Keratinocyte (primary cell): ENCODE measurements at regions not wholly inside any gene's neighbourhood (a gene's known extent, or its start where the extent isn't known, plus 50 kb on each side); places are given as distances from the start of the nearest gene placed in this dataset.
A peak's percentile ranks its signal among the peaks of the same experiment; 100 is the strongest.

ENCODE experiments used
- DNase-seq: peaks from one replicate; pipeline ENCODE4 v3.0.0-alpha.2; 2011; ENCODE audit warnings: low read depth, missing footprints, low spot score
- FAIRE-seq: peaks from 2 replicates; lab custom pipeline; 2011; peaks lifted over from hg19 to GRCh38; lab: Jason Lieb, UNC
- H2AFZ ChIP-seq: 2 replicates; pipeline ENCODE4 v1.6.0; 2012; ENCODE audit warnings: low read length, control low read depth, inconsistent platforms; ENCODE audit not compliant: control insufficient read depth
- H3K27ac ChIP-seq: 2 replicates; pipeline ENCODE4 v1.5.1; 2011; ENCODE audit warnings: low read length; ENCODE audit not compliant: control insufficient read depth, insufficient read depth
- H3K27me3 ChIP-seq: 3 replicates; pipeline ENCODE4 v1.6.0; 2011; ENCODE audit warnings: low read length; ENCODE audit not compliant: control insufficient read depth, insufficient read depth; ENCODE audit errors: extremely low read depth
- H3K36me3 ChIP-seq, 2 experiments: 2 replicates in 1 of 2; 3 replicates in 1 of 2; pipeline ENCODE4 v1.5.1; 2011; ENCODE audit warnings: low read length in 2 of 2, mild to moderate bottlenecking in 1 of 2; ENCODE audit not compliant: control insufficient read depth in 2 of 2, insufficient read depth in 2 of 2; ENCODE audit errors: extremely low read depth in 1 of 2
- H3K4me1 ChIP-seq: 3 replicates; pipeline ENCODE4 v1.5.1; 2011; ENCODE audit warnings: low read length; ENCODE audit not compliant: control insufficient read depth, insufficient read depth; ENCODE audit errors: extremely low read depth
- H3K4me2 ChIP-seq: 3 replicates; pipeline ENCODE4 v1.6.0; 2011; ENCODE audit warnings: low read depth, low read length; ENCODE audit not compliant: control insufficient read depth, insufficient read depth; ENCODE audit errors: extremely low read depth
- H3K4me3 ChIP-seq, 3 experiments: fragments of 200-600 bp in 1 of 3; sonication (generic) in 1 of 3; 2 replicates in 2 of 3; 3 replicates in 1 of 3; pipeline ENCODE4 v1.5.1; 2011 to 2016; ENCODE audit warnings: low read length in 3 of 3, mild to moderate bottlenecking in 3 of 3, control low read depth in 2 of 3, inconsistent platforms in 1 of 3, low read depth in 1 of 3, mixed read lengths in 1 of 3, mixed run types in 1 of 3, moderate library complexity in 1 of 3; ENCODE audit not compliant: control insufficient read depth in 2 of 3, insufficient read depth in 2 of 3; ENCODE audit errors: extremely low read depth in 1 of 3
- H3K79me2 ChIP-seq: 2 replicates; pipeline ENCODE4 v1.6.0; 2012; ENCODE audit warnings: low read length; ENCODE audit not compliant: control insufficient read depth, insufficient read depth
- H3K9ac ChIP-seq: 3 replicates; pipeline ENCODE4 v1.6.0; 2011; ENCODE audit warnings: low read length; ENCODE audit not compliant: control insufficient read depth, insufficient read depth; ENCODE audit errors: extremely low read depth
- H3K9me1 ChIP-seq: 3 replicates; pipeline ENCODE4 v1.6.0; 2011; ENCODE audit warnings: low read length; ENCODE audit not compliant: control insufficient read depth, insufficient read depth; ENCODE audit errors: extremely low read depth
- H3K9me3 ChIP-seq: 2 replicates; pipeline ENCODE4 v1.5.1; 2012; ENCODE audit warnings: low read depth, low read length; ENCODE audit not compliant: control insufficient read depth
- H4K20me1 ChIP-seq: 3 replicates; pipeline ENCODE4 v1.6.0; 2011; ENCODE audit warnings: low read length; ENCODE audit not compliant: control insufficient read depth, insufficient read depth; ENCODE audit errors: extremely low read depth
- CTCF ChIP-seq, 3 experiments: IDR thresholded peaks in 1 of 3; conservative IDR thresholded peaks in 1 of 3; optimal IDR thresholded peaks in 1 of 3; 2 replicates in 2 of 3; 3 replicates in 1 of 3; pipeline versions ENCODE3 to v1.5.1; 2011; ENCODE audit warnings: low read length in 3 of 3, mild to moderate bottlenecking in 3 of 3, moderate library complexity in 2 of 3, control low read depth in 1 of 3, inconsistent platforms in 1 of 3; ENCODE audit not compliant: insufficient read depth in 2 of 3; ENCODE audit errors: extremely low read depth in 1 of 3
- EZH2 ChIP-seq: IDR thresholded peaks from one replicate; pipeline ENCODE4 v1.6.1; 2012; ENCODE audit warnings: inconsistent platforms, mild to moderate bottlenecking, low read length, moderate library complexity
- dilution Hi-C: fragments of 300-500 bp; cut with MboI; formaldehyde crosslinking; loops from one replicate; pipeline ENCODE4 v1.7.0; 2020; ENCODE audit warnings: low sequenced_read_pairs; ENCODE audit not compliant: extremely low pct_ligation_motif_present

- DNase-seq (no peak), FAIRE-seq (peak; percentile 36)
- no peak for TF ChIP-seq CTCF (optimal IDR thresholded peaks at IDR 0.05 in 1 of 3, IDR thresholded peaks at IDR 0.05 in 1 of 3, conservative IDR thresholded peaks at IDR 0.05 in 1 of 3; ENCODE audit: extremely low read depth in 1 of 3, insufficient read depth in 2 of 3, low read length in 3 of 3)
- Histone ChIP-seq H3K4me3 (no peak overlapping the region), H4K20me1 (no peaks in the 10 kb centered on the region), H3K9ac (no peak overlapping the region), H3K79me2 (no peaks in the 10 kb centered on the region), H3K27ac (no peak overlapping the region), H3K9me1 (no peaks in the 10 kb centered on the region), H3K9me3 (no peaks in the 10 kb centered on the region), H3K27me3 (no peaks in the 10 kb centered on the region), H3K4me2 (no peak overlapping the region), H3K36me3 (no peaks in the 10 kb centered on the region), H3K4me1 (peaks cover 8% of the 10 kb centered on the region), H2AFZ (no peak overlapping the region)
- dilution Hi-C loops, result no loop called here
These were observed 643.8 kb upstream of the ADGRL2 start for GRCh38 chr1:81156887-81157286.

GRCh38 chr1:81155131-81155530 lies 645.6 kb upstream of the ADGRL2 start:
- no peak for DNase-seq
- dilution Hi-C loops, result no loop called here
- no peak for FAIRE-seq

More at GRCh38 chr1:81155131-81155530, 645.6 kb upstream of the ADGRL2 start:
- Histone ChIP-seq H3K27me3 (no peaks in the 10 kb centered on the region), H3K9me1 (no peaks in the 10 kb centered on the region), H3K79me2 (no peaks in the 10 kb centered on the region), H4K20me1 (no peaks in the 10 kb centered on the region), H2AFZ (no peak overlapping the region), H3K9me3 (no peaks in the 10 kb centered on the region), H3K4me3 (no peak overlapping the region), H3K4me1 (peaks cover 16% of the 10 kb centered on the region), H3K27ac (no peak overlapping the region), H3K9ac (no peak overlapping the region), H3K4me2 (no peak overlapping the region), H3K36me3 (no peaks in the 10 kb centered on the region)
- TF ChIP-seq CTCF (optimal IDR thresholded peaks at IDR 0.05 in 1 of 3, IDR thresholded peaks at IDR 0.05 in 1 of 3, conservative IDR thresholded peaks at IDR 0.05 in 1 of 3; ENCODE audit: extremely low read depth in 1 of 3, insufficient read depth in 2 of 3, low read length in 3 of 3) (no peak), EZH2 (no peak)
